ENCODE measurements at regions not wholly inside any gene's neighbourhood (a gene's known extent, or its start where the extent isn't known, plus 50 kb on each side); places are given as distances from the start of the nearest gene placed in this dataset.

GRCh38 chr20:52852714-52853113 is 119.4 kb upstream of the TSHZ2 start:
- ChIA-PET POLR2A (ENCODE audit: unreplicated experiment) (no interaction called here), CTCF (no interaction called here)
- Histone ChIP-seq H3K4me3 (ENCODE audit: insufficient read depth, low read depth, low read length) (no peak overlapping the region), H3K9me3 (ENCODE audit: control insufficient read depth, insufficient read depth, low read length) (peaks cover 4% of the 10 kb centered on the region; the same call in 1 of the 2 replicates), H3K27ac (ENCODE audit: insufficient read depth, low read length) (no peak overlapping the region), H3K9ac (ENCODE audit: low read depth, low read length) (no peak overlapping the region), H3K9me1 (ENCODE audit: insufficient read depth, low read length) (no peaks in the 10 kb centered on the region), H3K23ac (ENCODE audit: low read depth, low read length) (no peak overlapping the region), H3K4me1 (ENCODE audit: control insufficient read depth, insufficient read depth, low read length) (no peaks in the 10 kb centered on the region), H4K20me1 (ENCODE audit: insufficient read depth, low read length) (no peaks in the 10 kb centered on the region), H3K14ac (replicated peaks; ENCODE audit: low read depth, low read length) (no peak overlapping the region), H2BK5ac (ENCODE audit: low read depth, low read length, poor library complexity, severe bottlenecking) (no peak overlapping the region), H3K27me3 (ENCODE audit: control insufficient read depth, insufficient read depth, low read length) (no peaks in the 10 kb centered on the region), H3K18ac (ENCODE audit: low read depth, low read length) (no peak overlapping the region), H2AK5ac (ENCODE audit: low read depth, low read length) (no peak overlapping the region), H3K36me3 (ENCODE audit: control insufficient read depth, insufficient read depth, low read length) (no peaks in the 10 kb centered on the region), H2AK9ac (replicated peaks; ENCODE audit: low read depth, low read length, poor library complexity) (no peak overlapping the region), H4K8ac (ENCODE audit: low read depth in 2 of 2, low read length in 2 of 2) (no peak overlapping the region), H4K5ac (ENCODE audit: low read depth, low read length) (no peak overlapping the region), H2BK120ac (ENCODE audit: low read depth, low read length) (no peak overlapping the region), H2AFZ (replicated peaks; ENCODE audit: low read length, poor library complexity) (no peak overlapping the region), H4K91ac (ENCODE audit: insufficient read depth, low read depth, low read length) (no peak overlapping the region), H3K4me2 (ENCODE audit: low read depth, low read length) (no peak overlapping the region), H3K4ac (ENCODE audit: low read depth, low read length) (no peak overlapping the region), H3K79me1 (ENCODE audit: low read depth in 1 of 2, low read length in 2 of 2) (no peaks in the 10 kb centered on the region), H2BK15ac (ENCODE audit: low read depth, low read length) (no peak overlapping the region), H3K56ac (ENCODE audit: extremely low read depth, insufficient read depth, low read length) (no peak overlapping the region), H2BK20ac (ENCODE audit: low read depth, low read length) (no peak overlapping the region)
- dilution Hi-C loops (cut with HindIII; ENCODE audit: low sequenced_read_pairs, unreplicated experiment): no loop called here
- in situ Hi-C loops (cut with MboI; ENCODE audit: low sequenced_read_pairs): no loop called here
- DNase-seq: no peak
- WGBS, 2 experiments (ENCODE audit: extremely low coverage in 2 of 2, insufficient read length in 1 of 2): no CpG with 5 or more reads among the region's 3 CpGs
- intact Hi-C loops (cut with micrococcal nuclease): no loop called here
- TF ChIP-seq, protein P1, sequence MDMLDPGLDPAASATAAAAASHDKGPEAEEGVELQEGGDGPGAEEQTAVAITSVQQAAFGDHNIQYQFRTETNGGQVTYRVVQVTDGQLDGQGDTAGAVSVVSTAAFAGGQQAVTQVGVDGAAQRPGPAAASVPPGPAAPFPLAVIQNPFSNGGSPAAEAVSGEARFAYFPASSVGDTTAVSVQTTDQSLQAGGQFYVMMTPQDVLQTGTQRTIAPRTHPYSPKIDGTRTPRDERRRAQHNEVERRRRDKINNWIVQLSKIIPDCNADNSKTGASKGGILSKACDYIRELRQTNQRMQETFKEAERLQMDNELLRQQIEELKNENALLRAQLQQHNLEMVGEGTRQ (IDR thresholded peaks at IDR 0.05; ENCODE audit: low read depth, low read length): no peak
- TF ChIP-seq CHD1 (IDR thresholded peaks at IDR 0.05; ENCODE audit: low read depth, low read length) (no peak), SMC3 (IDR thresholded peaks at IDR 0.05; ENCODE audit: low read depth, low read length) (no peak), MAZ (IDR thresholded peaks at IDR 0.05; ENCODE audit: borderline replicate concordance, low read depth, low read length) (no peak), MXI1 (IDR thresholded peaks at IDR 0.05; ENCODE audit: borderline replicate concordance, low read depth, low read length) (no peak), NFE2L2 (IDR thresholded peaks at IDR 0.05; ENCODE audit: low read depth, low read length) (no peak), CTCF (conservative IDR thresholded peaks at IDR 0.05; ENCODE audit: low read depth, low read length) (no peak), CEBPB (IDR thresholded peaks at IDR 0.05; ENCODE audit: low read depth, low read length) (no peak), RFX5 (IDR thresholded peaks at IDR 0.05; ENCODE audit: low read depth, low read length) (no peak), POLR2A (IDR thresholded peaks at IDR 0.05; ENCODE audit: low read depth, low read length) (no peak), RAD21 (IDR thresholded peaks at IDR 0.05; ENCODE audit: low read length) (no peak), ELK1 (IDR thresholded peaks at IDR 0.05; ENCODE audit: borderline replicate concordance, low read depth, low read length) (no peak), RCOR1 (IDR thresholded peaks at IDR 0.05; ENCODE audit: insufficient replicate concordance, low read length) (no peak), MAFK (IDR thresholded peaks at IDR 0.05; ENCODE audit: low read depth, low read length) (no peak), FOS (IDR thresholded peaks at IDR 0.05; ENCODE audit: low read depth, low read length) (no peak), BHLHE40 (IDR thresholded peaks at IDR 0.05; ENCODE audit: low read depth, low read length) (no peak)
- no TSS peak for BruUV-seq (replicated peaks)
- no peak for ATAC-seq (ENCODE audit: low read depth)

Measured in IMR-90 (cell line).